H9 (cell line): ENCODE measurements at regions not wholly inside any gene's neighbourhood (a gene's known extent, or its start where the extent isn't known, plus 50 kb on each side); places are given as distances from the start of the nearest gene placed in this dataset.

Experiments used
- DNase-seq: peaks from one replicate; pipeline ENCODE4 v3.0.0-alpha.2; 2017
- H2AFZ ChIP-seq: one replicate; pipeline ENCODE4 v1.6.1; 2013; ENCODE audit warnings: mild to moderate bottlenecking, low read length, control low read depth, moderate library complexity
- H2AK5ac ChIP-seq: 2 replicates; pipeline ENCODE4 v1.6.1; 2013; ENCODE audit warnings: low read length, control low read depth, mixed read lengths; ENCODE audit not compliant: insufficient read length
- H2BK120ac ChIP-seq: one replicate; pipeline ENCODE4 v1.6.1; 2013; ENCODE audit warnings: low read depth, mild to moderate bottlenecking, low read length, control low read depth, inconsistent platforms; ENCODE audit not compliant: poor library complexity, severe bottlenecking
- H2BK12ac ChIP-seq: 2 replicates; pipeline ENCODE4 v1.6.1; 2013; ENCODE audit warnings: low read length, control low read depth, mixed read lengths, low read depth; ENCODE audit not compliant: insufficient read length
- H2BK15ac ChIP-seq: 2 replicates; pipeline ENCODE4 v1.6.1; 2013; ENCODE audit warnings: low read depth, low read length, control low read depth
- H2BK20ac ChIP-seq: one replicate; pipeline ENCODE4 v1.6.1; 2013; ENCODE audit warnings: low read depth, mild to moderate bottlenecking, low read length, control low read depth, inconsistent platforms; ENCODE audit not compliant: poor library complexity, severe bottlenecking
- H2BK5ac ChIP-seq: 2 replicates; pipeline ENCODE4 v1.6.1; 2013; ENCODE audit warnings: low read length, control low read depth, mixed read lengths; ENCODE audit not compliant: insufficient read length
- H3K14ac ChIP-seq: 2 replicates; pipeline ENCODE4 v1.6.1; 2013; ENCODE audit warnings: low read length, control low read depth; ENCODE audit not compliant: insufficient read depth
- H3K18ac ChIP-seq: 2 replicates; pipeline ENCODE4 v1.6.1; 2013; ENCODE audit warnings: low read depth, mild to moderate bottlenecking, mixed read lengths, low read length, control low read depth; ENCODE audit not compliant: insufficient read length
- H3K23ac ChIP-seq: 2 replicates; pipeline ENCODE4 v1.6.1; 2013; ENCODE audit warnings: low read length, control low read depth, mixed read lengths, low read depth; ENCODE audit not compliant: insufficient read length
- H3K23me2 ChIP-seq: 2 replicates; pipeline ENCODE4 v1.6.1; 2013; ENCODE audit warnings: low read depth, mild to moderate bottlenecking, mixed read lengths, low read length, control low read depth; ENCODE audit not compliant: insufficient read length, poor library complexity, severe bottlenecking
- H3K27ac ChIP-seq: 2 replicates; pipeline ENCODE4 v1.5.1; 2013; ENCODE audit warnings: low read length, control low read depth, mixed read lengths, low read depth; ENCODE audit not compliant: insufficient read length
- H3K27me3 ChIP-seq: 2 replicates; pipeline ENCODE4 v1.6.1; 2013; ENCODE audit warnings: low read length, control low read depth, inconsistent platforms; ENCODE audit not compliant: insufficient read depth
- H3K4ac ChIP-seq: 2 replicates; pipeline ENCODE4 v1.6.1; 2013; ENCODE audit warnings: low read depth, mild to moderate bottlenecking, control low read depth, inconsistent platforms, low read length, moderate library complexity
- H3K4me1 ChIP-seq: 2 replicates; pipeline ENCODE4 v1.6.1; 2013; ENCODE audit warnings: low read length, control low read depth, inconsistent platforms; ENCODE audit not compliant: insufficient read depth
- H3K4me2 ChIP-seq: 2 replicates; pipeline ENCODE4 v1.6.1; 2013; ENCODE audit warnings: low read length, control low read depth, mixed read lengths; ENCODE audit not compliant: insufficient read length, insufficient read depth
- H3K56ac ChIP-seq: 2 replicates; pipeline ENCODE4 v1.6.1; 2013; ENCODE audit warnings: low read depth, mild to moderate bottlenecking, mixed read lengths, low read length, control low read depth; ENCODE audit not compliant: insufficient read length
- H3K79me1 ChIP-seq: 2 replicates; pipeline ENCODE4 v1.6.1; 2013; ENCODE audit warnings: low read depth, mild to moderate bottlenecking, moderate library complexity, low read length, control low read depth, inconsistent platforms; ENCODE audit not compliant: insufficient read depth, poor library complexity, severe bottlenecking
- H3K79me2 ChIP-seq: 2 replicates; pipeline ENCODE4 v1.6.1; 2013; ENCODE audit warnings: low read length, control low read depth, inconsistent platforms; ENCODE audit not compliant: insufficient read depth
- H3K9ac ChIP-seq: 2 replicates; pipeline ENCODE4 v1.6.1; 2013; ENCODE audit warnings: low read length, control low read depth, mixed read lengths; ENCODE audit not compliant: insufficient read length; ENCODE audit errors: extremely low read depth
- H3K9me3 ChIP-seq: one replicate; pipeline ENCODE4 v1.6.1; 2013; ENCODE audit warnings: low read depth, low read length, inconsistent platforms; ENCODE audit not compliant: control insufficient read depth
- H3T11ph ChIP-seq: one replicate; pipeline ENCODE4 v1.6.1; 2013; ENCODE audit warnings: mild to moderate bottlenecking, low read length, control low read depth, inconsistent platforms
- H4K20me1 ChIP-seq: one replicate; pipeline ENCODE4 v1.6.1; 2013; ENCODE audit not compliant: control insufficient read depth, insufficient read length, insufficient read depth
- H4K5ac ChIP-seq: 2 replicates; pipeline ENCODE4 v1.6.1; 2013; ENCODE audit warnings: low read depth, mild to moderate bottlenecking, mixed read lengths, low read length, control low read depth; ENCODE audit not compliant: insufficient read length
- H4K8ac ChIP-seq: replicated peaks from 2 replicates; pipeline ENCODE4 v1.6.1; 2013; ENCODE audit warnings: low read length, control low read depth, mixed read lengths, low read depth; ENCODE audit not compliant: insufficient read length
- H4K91ac ChIP-seq: 2 replicates; pipeline ENCODE4 v1.6.1; 2013; ENCODE audit warnings: low read depth, mild to moderate bottlenecking, moderate library complexity, mixed read lengths, low read length, control low read depth; ENCODE audit not compliant: insufficient read length
- H3K27ac Mint-ChIP-seq, 3 experiments: 2 replicates in 2 of 3; 3 replicates in 1 of 3; pipeline ENCODE4 v1.8.0; 2020 to 2021; ENCODE audit warnings: mixed read lengths in 3 of 3, mild to moderate bottlenecking in 1 of 3, moderate library complexity in 1 of 3
- H3K27me3 Mint-ChIP-seq: 2 replicates; pipeline ENCODE4 v1.8.0; 2021; ENCODE audit warnings: low read depth, mild to moderate bottlenecking, moderate library complexity, mixed read lengths
- H3K36me3 Mint-ChIP-seq, 3 experiments: 2 replicates in 2 of 3; 3 replicates in 1 of 3; pipeline ENCODE4 v1.8.0; 2020 to 2021; ENCODE audit warnings: low read depth in 3 of 3, mixed read lengths in 3 of 3; ENCODE audit not compliant: insufficient read depth in 1 of 3
- H3K4me1 Mint-ChIP-seq, 2 experiments: 2 replicates each; pipeline ENCODE4 v1.8.0; 2020; ENCODE audit warnings: mixed read lengths in 2 of 2
- H3K4me3 Mint-ChIP-seq, 2 experiments: 2 replicates in 1 of 2; 3 replicates in 1 of 2; pipeline ENCODE4 v1.8.0; 2020 to 2021; ENCODE audit warnings: mild to moderate bottlenecking in 2 of 2, mixed read lengths in 2 of 2, moderate library complexity in 1 of 2
- H3K9me3 Mint-ChIP-seq, 2 experiments: 2 replicates in 1 of 2; 3 replicates in 1 of 2; pipeline ENCODE4 v1.8.0; 2020; ENCODE audit warnings: mild to moderate bottlenecking in 2 of 2, mixed read lengths in 2 of 2, moderate library complexity in 1 of 2
- WGBS: extraction: QIAGEN DNeasy Blood & Tissue Kit; methylation state at CpG from one replicate; pipeline ENCODE4 v1.1.7; 2013; ENCODE audit warnings: missing lambda C conversion rate, low lambda C conversion rate, mixed read lengths; ENCODE audit not compliant: insufficient read length; ENCODE audit errors: extremely low coverage; 5-methylcytosine and 5-hydroxymethylcytosine counted together
- TF ChIP-seq, protein P1 (sequence below): fragments of 200-600 bp; sonication (generic); conservative IDR thresholded peaks from 3 replicates; pipeline ENCODE4 v1.8.0; 2021; ENCODE audit warnings: antibody characterized with exemption, mild to moderate bottlenecking

DNA sequence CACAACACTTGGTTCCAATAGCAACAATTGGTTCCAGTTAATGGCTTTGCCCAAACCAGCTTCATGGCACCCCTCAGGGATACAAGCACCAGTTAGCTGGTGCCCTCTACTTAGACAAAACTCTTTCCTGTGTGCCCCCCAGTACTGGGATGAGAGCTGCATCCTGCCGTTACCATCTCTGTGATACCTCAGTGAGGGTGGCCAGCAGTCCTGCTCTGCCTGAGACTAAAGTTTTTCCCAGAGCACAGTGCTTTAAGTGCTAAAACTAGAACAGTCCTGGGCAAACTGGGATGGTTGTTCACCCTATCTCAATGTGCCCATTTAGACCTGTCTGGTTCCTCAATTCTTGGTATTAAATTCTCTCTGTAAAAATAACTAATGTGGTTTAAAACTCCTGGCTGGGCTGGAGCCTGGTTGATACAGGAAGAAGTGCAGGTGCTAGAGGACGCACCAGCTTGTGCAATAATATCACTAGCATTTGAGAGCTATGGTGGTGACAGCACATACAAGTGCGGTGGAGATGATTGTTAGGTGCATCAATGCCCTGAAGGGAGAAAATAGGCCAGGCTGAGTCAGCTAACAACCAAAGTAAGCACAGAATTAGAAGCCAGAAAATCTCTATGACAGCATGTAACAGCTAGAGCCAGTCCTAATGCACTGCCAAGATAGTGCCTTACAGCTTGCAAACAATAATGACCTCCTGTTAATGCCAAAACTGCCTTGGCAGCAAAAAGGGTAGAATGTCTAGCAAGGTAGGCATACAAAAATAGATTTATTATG is 179.8 kb upstream of the GALNT2 start:
- H4K8ac ChIP-seq: no peak overlapping the region
- H3K9ac ChIP-seq: no peak overlapping the region
- H3K4me2 ChIP-seq: no peak overlapping the region
- Mint-ChIP-seq H3K4me1 (peaks cover 0 to 6% of the 10 kb centered on the region in 2 experiments; a peak in 1 of 4 replicates), H3K9me3 (peaks cover 0 to 2% of the 10 kb centered on the region in 2 experiments; a peak in 2 of 5 replicates), H3K27me3 (no peaks in the 10 kb centered on the region; the same call in 1 of the 2 replicates), H3K36me3 (no peaks in the 10 kb centered on the region), H3K27ac (no peak overlapping the region), H3K4me3 (no peak overlapping the region)
- no peak overlapping the region for H2BK12ac ChIP-seq
- no peaks in the 10 kb centered on the region for H3K79me2 ChIP-seq
- no peak overlapping the region for H4K5ac ChIP-seq
- no peaks in the 10 kb centered on the region for H3K9me3 ChIP-seq
- no peak overlapping the region for H2BK120ac ChIP-seq
- no peak overlapping the region for H3K4ac ChIP-seq
- no peak overlapping the region for H2BK5ac ChIP-seq
- H2BK20ac ChIP-seq: no peak overlapping the region
- no peak overlapping the region for H3K14ac ChIP-seq
- no peak for DNase-seq
- no peak overlapping the region for H3K23ac ChIP-seq
- no peaks in the 10 kb centered on the region for H3K79me1 ChIP-seq
- H4K91ac ChIP-seq: no peak overlapping the region
- no peaks in the 10 kb centered on the region for H4K20me1 ChIP-seq
- no peak overlapping the region for H2BK15ac ChIP-seq
- H3K27me3 ChIP-seq: no peaks in the 10 kb centered on the region
- no peak overlapping the region for H2AFZ ChIP-seq
- H3T11ph ChIP-seq: no peak overlapping the region
- H3K18ac ChIP-seq: no peak overlapping the region
- no peak overlapping the region for H3K56ac ChIP-seq
- H3K27ac ChIP-seq: no peak overlapping the region
- H3K4me1 ChIP-seq: no peaks in the 10 kb centered on the region
- no CpG with 5 or more reads among the region's 3 CpGs for WGBS
- no peaks in the 10 kb centered on the region for H3K23me2 ChIP-seq
- TF ChIP-seq, protein P1, sequence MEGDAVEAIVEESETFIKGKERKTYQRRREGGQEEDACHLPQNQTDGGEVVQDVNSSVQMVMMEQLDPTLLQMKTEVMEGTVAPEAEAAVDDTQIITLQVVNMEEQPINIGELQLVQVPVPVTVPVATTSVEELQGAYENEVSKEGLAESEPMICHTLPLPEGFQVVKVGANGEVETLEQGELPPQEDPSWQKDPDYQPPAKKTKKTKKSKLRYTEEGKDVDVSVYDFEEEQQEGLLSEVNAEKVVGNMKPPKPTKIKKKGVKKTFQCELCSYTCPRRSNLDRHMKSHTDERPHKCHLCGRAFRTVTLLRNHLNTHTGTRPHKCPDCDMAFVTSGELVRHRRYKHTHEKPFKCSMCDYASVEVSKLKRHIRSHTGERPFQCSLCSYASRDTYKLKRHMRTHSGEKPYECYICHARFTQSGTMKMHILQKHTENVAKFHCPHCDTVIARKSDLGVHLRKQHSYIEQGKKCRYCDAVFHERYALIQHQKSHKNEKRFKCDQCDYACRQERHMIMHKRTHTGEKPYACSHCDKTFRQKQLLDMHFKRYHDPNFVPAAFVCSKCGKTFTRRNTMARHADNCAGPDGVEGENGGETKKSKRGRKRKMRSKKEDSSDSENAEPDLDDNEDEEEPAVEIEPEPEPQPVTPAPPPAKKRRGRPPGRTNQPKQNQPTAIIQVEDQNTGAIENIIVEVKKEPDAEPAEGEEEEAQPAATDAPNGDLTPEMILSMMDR: no peak
- no peak overlapping the region for H2AK5ac ChIP-seq
